Prostate gland (tissue), 2 donors: ENCODE measurements at regions not wholly inside any gene's neighbourhood (a gene's known extent, or its start where the extent isn't known, plus 50 kb on each side); places are given as distances from the start of the nearest gene placed in this dataset.

Experiments used
- CTCF ChIP-seq, 4 experiments: fragments of 200-600 bp in 2 of 4; fragments of 450-650 bp in 2 of 4; sonication (generic) in 2 of 4; IDR thresholded peaks; 1 replicate in 3 of 4; 2 replicates in 1 of 4; pipeline ENCODE4 v1.5.1; 2016 to 2019; ENCODE audit warnings: antibody characterized with exemption in 4 of 4, mild to moderate bottlenecking in 2 of 4, moderate library complexity in 2 of 4
- POLR2A ChIP-seq: fragments of 450-650 bp; IDR thresholded peaks from one replicate; pipeline ENCODE4 v1.6.1; 2016; ENCODE audit warnings: antibody characterized with exemption, mild to moderate bottlenecking

GRCh38 chrX:45524296-45524695 is 323.6 kb upstream of the DIPK2B start:
- no peak for TF ChIP-seq CTCF (IDR thresholded peaks at IDR 0.05)
- TF ChIP-seq POLR2A: no peak
